HG03045 (cell line): ENCODE measurements at regions not wholly inside any gene's neighbourhood (a gene's known extent, or its start where the extent isn't known, plus 50 kb on each side); places are given as distances from the start of the nearest gene placed in this dataset.

Source experiments
- ATAC-seq: cut with Tn5 transposase; IDR thresholded peaks from one replicate; pipeline ENCODE4 v1.9.1; 2021; ENCODE audit warnings: mild to moderate bottlenecking, moderate library complexity; ENCODE audit not compliant: unreplicated experiment

GRCh38 chr11:130787092-130787616 is 129.1 kb downstream of the SNX19 start:
- ATAC-seq: no peak

- ATAC-seq: no peak
These were observed 128.2 kb downstream of the SNX19 start for GRCh38 chr11:130787973-130788570.

- no peak for ATAC-seq
These were observed 127.1 kb downstream of the SNX19 start for GRCh38 chr11:130789056-130789640.

- no peak for ATAC-seq
These were observed 125.6 kb downstream of the SNX19 start for GRCh38 chr11:130790689-130791088.

- ATAC-seq: no peak
These were observed 123.5 kb downstream of the SNX19 start for GRCh38 chr11:130792772-130793171.

- no peak for ATAC-seq
These were observed 119.5 kb downstream of the SNX19 start for GRCh38 chr11:130796828-130797227.

GRCh38 chr11:130798280-130798679 is 118.0 kb downstream of the SNX19 start:
- ATAC-seq: no peak

- no peak for ATAC-seq
These were observed 117.5 kb downstream of the SNX19 start for GRCh38 chr11:130798801-130799200.

GRCh38 chr11:130801333-130802122 is 114.8 kb downstream of the SNX19 start:
- no peak for ATAC-seq

GRCh38 chr11:130802567-130802966 is 113.7 kb downstream of the SNX19 start:
- ATAC-seq: no peak

- ATAC-seq: no peak
These were observed 111.8 kb downstream of the SNX19 start for GRCh38 chr11:130804306-130805076.

GRCh38 chr11:130806746-130807145 is 109.5 kb downstream of the SNX19 start:
- no peak for ATAC-seq

- no peak for ATAC-seq
These were observed 107.7 kb downstream of the SNX19 start for GRCh38 chr11:130808541-130808940.

- ATAC-seq: no peak
These were observed 103.1 kb downstream of the SNX19 start for GRCh38 chr11:130813196-130813595.

- no peak for ATAC-seq
These were observed 102.6 kb downstream of the SNX19 start for GRCh38 chr11:130813638-130814037.

- ATAC-seq: no peak
These were observed 101.7 kb downstream of the SNX19 start for GRCh38 chr11:130814440-130815096.

GRCh38 chr11:130815097-130815802 is 101.0 kb downstream of the SNX19 start:
- no peak for ATAC-seq

- no peak for ATAC-seq
These were observed 100.3 kb downstream of the SNX19 start for GRCh38 chr11:130815956-130816355.

GRCh38 chr11:130816546-130817329 is 99.5 kb downstream of the SNX19 start:
- no peak for ATAC-seq
